Neural progenitor cell (in vitro differentiated cells): ENCODE measurements at regions not wholly inside any gene's neighbourhood (a gene's known extent, or its start where the extent isn't known, plus 50 kb on each side); places are given as distances from the start of the nearest gene placed in this dataset.

Experiments
- EZH2 ChIP-seq: fragments of 200-600 bp; sonication (generic); IDR thresholded peaks from 2 replicates; pipeline ENCODE4 v1.6.1; 2017; ENCODE audit warnings: antibody characterized with exemption, mild to moderate bottlenecking, moderate library complexity
- TF ChIP-seq, protein P1 (sequence below): fragments of 200-600 bp; sonication (generic); IDR thresholded peaks from 2 replicates; pipeline ENCODE4 v1.5.1; 2017; ENCODE audit warnings: antibody characterized with exemption, mild to moderate bottlenecking

DNA sequence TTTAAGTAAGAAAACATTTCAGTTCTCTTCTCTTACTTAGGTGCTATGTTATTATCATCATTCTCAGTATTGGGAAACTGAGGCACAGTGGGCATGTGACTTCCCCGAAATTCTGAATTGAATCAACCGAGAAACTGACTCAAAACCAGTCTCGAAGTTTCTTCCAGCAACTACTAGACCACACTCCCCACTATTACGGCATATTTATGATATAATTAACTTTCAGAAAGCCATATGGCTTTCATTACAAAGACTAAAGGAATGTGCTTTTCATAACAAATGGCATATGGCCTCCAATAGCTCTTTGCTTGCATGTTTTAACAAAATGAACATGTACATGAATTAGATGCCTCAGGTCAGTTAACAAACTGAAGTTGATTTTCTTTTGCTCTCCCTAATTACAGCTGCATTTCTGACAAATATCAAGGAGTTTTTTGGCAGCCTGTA, 182.9 kb upstream of the SLC38A2 start:
- TF ChIP-seq, protein P1, sequence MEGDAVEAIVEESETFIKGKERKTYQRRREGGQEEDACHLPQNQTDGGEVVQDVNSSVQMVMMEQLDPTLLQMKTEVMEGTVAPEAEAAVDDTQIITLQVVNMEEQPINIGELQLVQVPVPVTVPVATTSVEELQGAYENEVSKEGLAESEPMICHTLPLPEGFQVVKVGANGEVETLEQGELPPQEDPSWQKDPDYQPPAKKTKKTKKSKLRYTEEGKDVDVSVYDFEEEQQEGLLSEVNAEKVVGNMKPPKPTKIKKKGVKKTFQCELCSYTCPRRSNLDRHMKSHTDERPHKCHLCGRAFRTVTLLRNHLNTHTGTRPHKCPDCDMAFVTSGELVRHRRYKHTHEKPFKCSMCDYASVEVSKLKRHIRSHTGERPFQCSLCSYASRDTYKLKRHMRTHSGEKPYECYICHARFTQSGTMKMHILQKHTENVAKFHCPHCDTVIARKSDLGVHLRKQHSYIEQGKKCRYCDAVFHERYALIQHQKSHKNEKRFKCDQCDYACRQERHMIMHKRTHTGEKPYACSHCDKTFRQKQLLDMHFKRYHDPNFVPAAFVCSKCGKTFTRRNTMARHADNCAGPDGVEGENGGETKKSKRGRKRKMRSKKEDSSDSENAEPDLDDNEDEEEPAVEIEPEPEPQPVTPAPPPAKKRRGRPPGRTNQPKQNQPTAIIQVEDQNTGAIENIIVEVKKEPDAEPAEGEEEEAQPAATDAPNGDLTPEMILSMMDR = no peak
- TF ChIP-seq EZH2 = no peak
